NCI-H2227 (cell line): ENCODE measurements at regions not wholly inside any gene's neighbourhood (a gene's known extent, or its start where the extent isn't known, plus 50 kb on each side); places are given as distances from the start of the nearest gene placed in this dataset.
A peak's percentile ranks its signal among the peaks of the same experiment; 100 is the strongest.
"Not testable (repeated sequence)": the region's sequence is repeated elsewhere in the genome, so short reads cannot be mapped to it uniquely, and the experiment has no call there.

Experiments used
- DNase-seq: peaks from one replicate; lab custom pipeline; 2025; ENCODE audit not compliant: unreplicated experiment; lab: John Stamatoyannopoulos, UW

GRCh38 chr7:19958309-19958896 lies 185.0 kb upstream of the TMEM196 start:
- DNase-seq, result no peak

GRCh38 chr7:19957664-19958063 lies 184.2 kb upstream of the TMEM196 start:
- no peak for DNase-seq

- DNase-seq, result not testable (repeated sequence)
Measured at GRCh38 chr7:19954166-19954565, 180.7 kb upstream of the TMEM196 start.

- DNase-seq, result not testable (repeated sequence)
Measured at GRCh38 chr7:19953411-19953810, 180.0 kb upstream of the TMEM196 start.

GRCh38 chr7:19948160-19948559 lies 174.7 kb upstream of the TMEM196 start:
- DNase-seq, result no peak

- DNase-seq, result no peak
Measured at GRCh38 chr7:19944363-19945120, 171.1 kb upstream of the TMEM196 start.

GRCh38 chr7:19939746-19940145 lies 166.3 kb upstream of the TMEM196 start:
- no peak for DNase-seq

- DNase-seq, result no peak
Measured at GRCh38 chr7:19932549-19933249, 159.3 kb upstream of the TMEM196 start.

GRCh38 chr7:19930851-19931250 lies 157.4 kb upstream of the TMEM196 start:
- no peak for DNase-seq

GRCh38 chr7:19930051-19930450 lies 156.6 kb upstream of the TMEM196 start:
- DNase-seq, result no peak

GRCh38 chr7:19928247-19928646 lies 154.8 kb upstream of the TMEM196 start:
- DNase-seq, result no peak

- DNase-seq, result no peak
Measured at GRCh38 chr7:19920705-19921104, 147.3 kb upstream of the TMEM196 start.

- no peak for DNase-seq
Measured at GRCh38 chr7:19920166-19920565, 146.7 kb upstream of the TMEM196 start.

GRCh38 chr7:19919261-19920095 lies 146.1 kb upstream of the TMEM196 start:
- peak; percentile 31 for DNase-seq

GRCh38 chr7:19916046-19916445 lies 142.6 kb upstream of the TMEM196 start:
- DNase-seq, result no peak

GRCh38 chr7:19915596-19915995 lies 142.2 kb upstream of the TMEM196 start:
- DNase-seq, result no peak

- no peak for DNase-seq
Measured at GRCh38 chr7:19914866-19915265, 141.4 kb upstream of the TMEM196 start.

- DNase-seq, result no peak
Measured at GRCh38 chr7:19900118-19900517, 126.7 kb upstream of the TMEM196 start.

GRCh38 chr7:19899529-19899928 lies 126.1 kb upstream of the TMEM196 start:
- no peak for DNase-seq

GRCh38 chr7:19882893-19883292 lies 109.5 kb upstream of the TMEM196 start:
- DNase-seq, result not testable (repeated sequence)

- DNase-seq, result no peak
Measured at GRCh38 chr7:19872094-19872493, 98.7 kb upstream of the TMEM196 start.
